Fibroblast of lung (primary cell): ENCODE measurements at regions not wholly inside any gene's neighbourhood (a gene's known extent, or its start where the extent isn't known, plus 50 kb on each side); places are given as distances from the start of the nearest gene placed in this dataset.

Experiments
- DNase-seq, 2 donors: peaks; one replicate each; pipeline versions ENCODE4 v3.0.0 to v3.0.0-alpha.2; 2010; ENCODE audit warnings: low read depth in 2 of 2
- H2AFZ ChIP-seq: 2 replicates; pipeline ENCODE4 v1.5.1; 2012; ENCODE audit warnings: low read length, control low read depth, inconsistent platforms
- H3K27ac ChIP-seq: 2 replicates; pipeline ENCODE4 v1.5.1; 2011; ENCODE audit warnings: low read length, control low read depth; ENCODE audit not compliant: insufficient read depth
- H3K27me3 ChIP-seq: 2 replicates; pipeline ENCODE4 v1.5.1; 2011; ENCODE audit warnings: mild to moderate bottlenecking, low read length; ENCODE audit not compliant: control insufficient read depth, insufficient read depth
- H3K36me3 ChIP-seq: 2 replicates; pipeline ENCODE4 v1.5.1; 2011; ENCODE audit warnings: low read length; ENCODE audit not compliant: control insufficient read depth, insufficient read depth
- H3K4me1 ChIP-seq: 2 replicates; pipeline ENCODE4 v1.5.1; 2011; ENCODE audit warnings: low read length; ENCODE audit not compliant: control insufficient read depth, insufficient read depth; ENCODE audit errors: extremely low read depth
- H3K4me2 ChIP-seq: 2 replicates; pipeline ENCODE4 v1.5.1; 2011; ENCODE audit warnings: low read length, control low read depth; ENCODE audit not compliant: insufficient read depth; ENCODE audit errors: extremely low read depth
- H3K4me3 ChIP-seq, 4 experiments: fragments of 200-600 bp in 1 of 4; sonication (generic) in 1 of 4; replicated peaks in 1 of 4; 2 replicates each; pipeline ENCODE4 v1.5.1; 2011 to 2016; ENCODE audit warnings: low read length in 4 of 4, low read depth in 3 of 4, mild to moderate bottlenecking in 3 of 4, control low read depth in 2 of 4, inconsistent platforms in 1 of 4, mixed read lengths in 1 of 4; ENCODE audit not compliant: insufficient read depth in 1 of 4; ENCODE audit errors: control extremely low read depth in 1 of 4
- H3K79me2 ChIP-seq: 2 replicates; pipeline ENCODE4 v1.5.1; 2012; ENCODE audit warnings: mild to moderate bottlenecking, low read length, inconsistent platforms; ENCODE audit not compliant: control insufficient read depth, insufficient read depth
- H3K9ac ChIP-seq: 2 replicates; pipeline ENCODE4 v1.5.1; 2011; ENCODE audit warnings: mild to moderate bottlenecking, low read length, control low read depth; ENCODE audit not compliant: insufficient read depth
- H3K9me3 ChIP-seq: 2 replicates; pipeline ENCODE4 v1.5.1; 2012; ENCODE audit warnings: low read depth, low read length; ENCODE audit not compliant: control insufficient read depth, insufficient read depth
- H4K20me1 ChIP-seq: 2 replicates; pipeline ENCODE4 v1.5.1; 2011; ENCODE audit warnings: low read length; ENCODE audit not compliant: control insufficient read depth, insufficient read depth; ENCODE audit errors: extremely low read depth
- EZH2 ChIP-seq: IDR thresholded peaks from 2 replicates; pipeline ENCODE4 v1.5.1; 2012; ENCODE audit warnings: low read length, control low read depth, mild to moderate bottlenecking; ENCODE audit errors: missing control alignments
- TF ChIP-seq, protein P1 (sequence below), 2 donors: IDR thresholded peaks in 1 of 2; conservative IDR thresholded peaks in 1 of 2; 1 replicate in 1 of 2; 2 replicates in 1 of 2; pipeline ENCODE4 v1.5.1; 2011 to 2012; ENCODE audit warnings: low read length in 2 of 2, control low read depth in 1 of 2, inconsistent platforms in 1 of 2, low read depth in 1 of 2, mild to moderate bottlenecking in 1 of 2

DNA sequence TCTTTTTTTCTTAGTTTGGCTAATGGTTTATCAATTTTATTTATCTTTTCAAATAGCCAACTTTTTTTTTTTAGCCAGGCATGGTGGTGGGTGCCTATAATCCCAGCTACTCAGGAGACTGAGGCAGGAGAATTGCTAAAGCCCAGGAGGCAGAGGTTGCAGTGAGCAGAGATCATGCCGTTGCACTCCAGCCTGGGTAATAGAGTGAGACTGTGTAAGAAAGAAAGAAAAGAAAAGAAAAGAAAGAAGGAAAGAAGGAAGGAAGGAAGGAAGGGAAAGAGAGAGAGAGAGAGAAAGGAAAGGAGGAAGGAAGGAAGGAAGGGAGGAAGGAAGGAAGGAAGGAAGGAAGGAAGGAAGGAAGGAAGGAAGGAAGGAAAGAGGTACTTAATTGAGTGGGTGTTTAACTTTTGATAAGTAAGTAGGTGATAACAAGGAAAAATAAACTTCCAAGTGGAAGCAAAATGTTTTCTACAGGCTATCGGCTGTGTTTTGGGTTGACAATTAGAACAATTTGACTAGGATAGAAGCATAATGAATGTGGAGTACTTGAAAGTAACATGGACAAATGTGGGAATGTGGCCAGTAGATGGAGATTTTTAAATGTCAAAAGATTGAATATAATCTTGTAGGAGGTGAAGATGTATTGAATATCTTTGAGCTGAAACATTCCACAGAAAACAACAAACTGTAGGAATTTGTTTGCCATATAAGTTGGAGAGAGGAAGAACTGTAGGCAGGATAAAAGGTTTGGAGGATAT is 62.8 kb upstream of the MYO16 start:
- H3K79me2 ChIP-seq, result no peaks in the 10 kb centered on the region
- no peaks in the 10 kb centered on the region for H3K4me1 ChIP-seq
- H3K9ac ChIP-seq, result no peak overlapping the region
- no peak overlapping the region for H2AFZ ChIP-seq
- no peak overlapping the region for H3K4me2 ChIP-seq
- H3K27ac ChIP-seq, result no peak overlapping the region
- DNase-seq, result no peak
- no peaks in the 10 kb centered on the region for H3K27me3 ChIP-seq
- no peaks in the 10 kb centered on the region for H3K9me3 ChIP-seq
- no peak overlapping the region for H3K4me3 ChIP-seq
- TF ChIP-seq, protein P1, sequence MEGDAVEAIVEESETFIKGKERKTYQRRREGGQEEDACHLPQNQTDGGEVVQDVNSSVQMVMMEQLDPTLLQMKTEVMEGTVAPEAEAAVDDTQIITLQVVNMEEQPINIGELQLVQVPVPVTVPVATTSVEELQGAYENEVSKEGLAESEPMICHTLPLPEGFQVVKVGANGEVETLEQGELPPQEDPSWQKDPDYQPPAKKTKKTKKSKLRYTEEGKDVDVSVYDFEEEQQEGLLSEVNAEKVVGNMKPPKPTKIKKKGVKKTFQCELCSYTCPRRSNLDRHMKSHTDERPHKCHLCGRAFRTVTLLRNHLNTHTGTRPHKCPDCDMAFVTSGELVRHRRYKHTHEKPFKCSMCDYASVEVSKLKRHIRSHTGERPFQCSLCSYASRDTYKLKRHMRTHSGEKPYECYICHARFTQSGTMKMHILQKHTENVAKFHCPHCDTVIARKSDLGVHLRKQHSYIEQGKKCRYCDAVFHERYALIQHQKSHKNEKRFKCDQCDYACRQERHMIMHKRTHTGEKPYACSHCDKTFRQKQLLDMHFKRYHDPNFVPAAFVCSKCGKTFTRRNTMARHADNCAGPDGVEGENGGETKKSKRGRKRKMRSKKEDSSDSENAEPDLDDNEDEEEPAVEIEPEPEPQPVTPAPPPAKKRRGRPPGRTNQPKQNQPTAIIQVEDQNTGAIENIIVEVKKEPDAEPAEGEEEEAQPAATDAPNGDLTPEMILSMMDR (conservative IDR thresholded peaks at IDR 0.05 in 1 of 2, IDR thresholded peaks at IDR 0.05 in 1 of 2; ENCODE audit: low read depth in 1 of 2, low read length in 2 of 2), result no peak
- no peak for TF ChIP-seq EZH2
- H4K20me1 ChIP-seq, result no peaks in the 10 kb centered on the region
- no peaks in the 10 kb centered on the region for H3K36me3 ChIP-seq

DNA sequence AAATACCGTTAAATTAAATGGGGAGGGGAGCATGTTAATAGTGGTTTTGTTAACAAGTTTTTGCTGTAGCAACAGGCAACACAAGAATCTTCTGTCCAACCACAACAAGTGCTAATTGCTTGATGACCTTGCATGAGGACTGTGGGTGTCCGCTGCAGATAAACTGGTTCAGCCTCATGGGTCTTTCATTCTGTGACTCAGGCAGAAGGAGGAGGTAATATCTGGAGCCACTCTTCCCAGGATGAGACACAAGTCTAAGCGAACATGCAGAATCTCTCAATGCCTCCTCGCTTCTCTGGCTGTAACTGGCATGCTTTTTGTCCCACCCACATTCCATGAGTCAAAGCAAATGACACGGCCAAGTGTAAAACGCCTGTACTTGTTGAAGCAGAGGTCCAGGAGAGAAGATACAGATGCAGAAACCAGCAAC is 56.6 kb upstream of the MYO16 start:
- H3K9me3 ChIP-seq, result no peaks in the 10 kb centered on the region
- H3K27me3 ChIP-seq, result no peaks in the 10 kb centered on the region
- H3K36me3 ChIP-seq, result no peaks in the 10 kb centered on the region
- no peak overlapping the region for H3K4me3 ChIP-seq
- no peaks in the 10 kb centered on the region for H3K79me2 ChIP-seq
- no peak overlapping the region for H2AFZ ChIP-seq
- no peak overlapping the region for H3K9ac ChIP-seq
- TF ChIP-seq, protein P1 (conservative IDR thresholded peaks at IDR 0.05 in 1 of 2, IDR thresholded peaks at IDR 0.05 in 1 of 2; ENCODE audit: low read depth in 1 of 2, low read length in 2 of 2), result no peak
- no peak for TF ChIP-seq EZH2
- no peak overlapping the region for H3K4me2 ChIP-seq
- no peaks in the 10 kb centered on the region for H3K4me1 ChIP-seq
- no peak for DNase-seq
- H3K27ac ChIP-seq, result no peak overlapping the region
- no peaks in the 10 kb centered on the region for H4K20me1 ChIP-seq

DNA sequence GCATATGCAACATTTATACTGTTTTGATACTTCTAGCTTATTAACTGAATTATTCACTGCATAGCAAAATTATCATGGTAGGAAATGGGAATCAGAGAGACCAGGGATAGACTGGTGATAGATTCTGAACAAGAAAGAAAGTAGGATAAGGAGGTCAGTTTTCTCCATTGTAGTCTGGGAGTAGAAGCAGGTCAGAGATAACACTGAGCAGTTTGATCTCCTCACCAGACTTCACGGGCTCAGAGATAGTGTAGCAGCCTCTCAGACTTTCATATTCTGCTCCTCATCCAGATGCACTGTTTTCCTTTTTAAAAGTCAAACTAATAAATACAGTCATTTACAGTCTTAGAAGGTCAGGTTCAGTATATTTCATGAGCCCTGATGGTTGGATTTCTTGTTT is 56.0 kb upstream of the MYO16 start:
- H3K36me3 ChIP-seq, result no peaks in the 10 kb centered on the region
- no peaks in the 10 kb centered on the region for H4K20me1 ChIP-seq
- no peak overlapping the region for H3K4me2 ChIP-seq
- no peaks in the 10 kb centered on the region for H3K27me3 ChIP-seq
- no peak for DNase-seq
- H2AFZ ChIP-seq, result no peak overlapping the region
- H3K4me3 ChIP-seq, result no peak overlapping the region
- no peaks in the 10 kb centered on the region for H3K9me3 ChIP-seq
- no peak overlapping the region for H3K27ac ChIP-seq
- H3K9ac ChIP-seq, result no peak overlapping the region
- no peaks in the 10 kb centered on the region for H3K4me1 ChIP-seq
- H3K79me2 ChIP-seq, result no peaks in the 10 kb centered on the region
- no peak for TF ChIP-seq EZH2
- TF ChIP-seq, protein P1 (conservative IDR thresholded peaks at IDR 0.05 in 1 of 2, IDR thresholded peaks at IDR 0.05 in 1 of 2; ENCODE audit: low read depth in 1 of 2, low read length in 2 of 2), result no peak
